WTC11 (cell line): ENCODE measurements at regions not wholly inside any gene's neighbourhood (a gene's known extent, or its start where the extent isn't known, plus 50 kb on each side); places are given as distances from the start of the nearest gene placed in this dataset.

Source experiments
- ATAC-seq: fragments of 200-7000 bp; cut with Tn5 transposase; 2 replicates; pipeline ENCODE4 v1.10.0; 2021; ENCODE audit warnings: mild to moderate bottlenecking, moderate library complexity
- CTCF ChIA-PET: fragments of 300-600 bp; sonication (Branson Sonifier 250); formaldehyde crosslinking; loops from one replicate; lab custom pipeline; 2021; ENCODE audit warnings: antibody characterized with exemption; lab: Charles Lee
- POLR2A ChIA-PET: fragments of 350-600 bp; sonication (Branson Sonifier 250); formaldehyde crosslinking; loops from one replicate; lab custom pipeline; 2021; ENCODE audit warnings: antibody characterized with exemption; lab: Charles Lee
- DNase-seq: peaks from one replicate; pipeline ENCODE4 v3.0.0; 2021; ENCODE audit warnings: low spot score
- H3K27ac Mint-ChIP-seq: 2 replicates; pipeline ENCODE4 v1.8.0; 2021; ENCODE audit warnings: mixed read lengths
- H3K27me3 Mint-ChIP-seq: 2 replicates; pipeline ENCODE4 v1.8.0; 2021; ENCODE audit warnings: low read depth, mild to moderate bottlenecking, moderate library complexity, mixed read lengths
- H3K36me3 Mint-ChIP-seq: 2 replicates; pipeline ENCODE4 v1.8.0; 2021; ENCODE audit warnings: mixed read lengths
- H3K4me1 Mint-ChIP-seq: 2 replicates; pipeline ENCODE4 v1.8.0; 2022; ENCODE audit warnings: mixed read lengths
- H3K4me3 Mint-ChIP-seq: 2 replicates; pipeline ENCODE4 v1.8.0; 2021; ENCODE audit warnings: mild to moderate bottlenecking, moderate library complexity, mixed read lengths
- H3K9me3 Mint-ChIP-seq: 2 replicates; pipeline ENCODE4 v1.8.0; 2021; ENCODE audit warnings: mixed read lengths
- CREB1 ChIP-seq: sonication (generic); formaldehyde crosslinking; IDR thresholded peaks from 2 replicates; pipeline ENCODE4 v1.8.0; 2023; ENCODE audit warnings: mild to moderate bottlenecking, missing genetic modification reagents
- EMX1 ChIP-seq: fragments of 250-450 bp; sonication (Bioruptor Pico); IDR thresholded peaks from 2 replicates; pipeline ENCODE4 v1.8.0; 2021; ENCODE audit warnings: mild to moderate bottlenecking
- ETV6 ChIP-seq: sonication (generic); formaldehyde crosslinking; IDR thresholded peaks from 2 replicates; pipeline ENCODE4 v1.8.1; 2022; ENCODE audit warnings: mild to moderate bottlenecking, missing genetic modification reagents
- GABPB1 ChIP-seq: sonication (generic); formaldehyde crosslinking; IDR thresholded peaks from 2 replicates; pipeline ENCODE4 v1.8.1; 2023; ENCODE audit warnings: mild to moderate bottlenecking, missing genetic modification reagents
- JAZF1 ChIP-seq: fragments of 250-450 bp; sonication (Bioruptor Pico); IDR thresholded peaks from 2 replicates; pipeline ENCODE4 v1.9.0; 2021; ENCODE audit warnings: moderate library complexity, mild to moderate bottlenecking, inconsistent platforms
- OVOL2 ChIP-seq: fragments of 250-450 bp; sonication (Bioruptor Pico); IDR thresholded peaks from 2 replicates; pipeline ENCODE4 v1.9.0; 2021; ENCODE audit warnings: mild to moderate bottlenecking, borderline replicate concordance
- TEAD4 ChIP-seq: sonication (generic); formaldehyde crosslinking; IDR thresholded peaks from 2 replicates; pipeline ENCODE4 v1.8.0; 2022; ENCODE audit warnings: mild to moderate bottlenecking, missing genetic modification reagents
- ZNF232 ChIP-seq: sonication (generic); formaldehyde crosslinking; IDR thresholded peaks from 2 replicates; pipeline ENCODE4 v1.8.0; 2022; ENCODE audit warnings: mild to moderate bottlenecking, missing genetic modification reagents
- ZNF396 ChIP-seq: fragments of 250-450 bp; sonication (Bioruptor Pico); IDR thresholded peaks from 2 replicates; pipeline ENCODE4 v1.8.0; 2021; ENCODE audit warnings: mild to moderate bottlenecking, moderate library complexity, borderline replicate concordance
- ZNF423 ChIP-seq: fragments of 250-450 bp; sonication (Bioruptor Pico); IDR thresholded peaks from 2 replicates; pipeline ENCODE4 v2.1.2; 2022; ENCODE audit warnings: mild to moderate bottlenecking, moderate library complexity
- TF ChIP-seq, protein P1 (sequence below): fragments of 250-450 bp; sonication (Bioruptor Pico); IDR thresholded peaks from 2 replicates; pipeline ENCODE4 v1.8.0; 2021; ENCODE audit warnings: mild to moderate bottlenecking
- TF ChIP-seq, protein P2 (sequence below): sonication (generic); formaldehyde crosslinking; IDR thresholded peaks from 2 replicates; pipeline ENCODE4 v1.8.0; 2023; ENCODE audit warnings: missing genetic modification reagents, mild to moderate bottlenecking, borderline replicate concordance
- TF ChIP-seq, protein P3 (sequence below): sonication (generic); formaldehyde crosslinking; IDR thresholded peaks from 2 replicates; pipeline ENCODE4 v1.8.0; 2022; ENCODE audit warnings: mild to moderate bottlenecking, missing genetic modification reagents
- TF ChIP-seq, protein P4 (sequence below): sonication (generic); formaldehyde crosslinking; IDR thresholded peaks from 2 replicates; pipeline ENCODE4 v1.8.1; 2022; ENCODE audit warnings: mild to moderate bottlenecking, moderate library complexity, missing genetic modification reagents
- TF ChIP-seq, protein P5 (sequence below): sonication (generic); formaldehyde crosslinking; IDR thresholded peaks from 2 replicates; pipeline ENCODE4 v1.8.1; 2023; ENCODE audit warnings: mild to moderate bottlenecking, missing genetic modification reagents, moderate library complexity
- TF ChIP-seq, protein P6 (sequence below): sonication (generic); formaldehyde crosslinking; IDR thresholded peaks from 2 replicates; pipeline ENCODE4 v1.8.1; 2022; ENCODE audit warnings: missing genetic modification reagents, borderline replicate concordance
- TF ChIP-seq, protein P7 (sequence below): sonication (generic); formaldehyde crosslinking; IDR thresholded peaks from 2 replicates; pipeline ENCODE4 v1.8.1; 2022; ENCODE audit warnings: low read depth, mild to moderate bottlenecking, moderate library complexity, missing genetic modification reagents, borderline replicate concordance
- TF ChIP-seq, protein P8 (sequence below): sonication (generic); formaldehyde crosslinking; conservative IDR thresholded peaks from 2 replicates; pipeline ENCODE4 v1.8.1; 2023; ENCODE audit warnings: mild to moderate bottlenecking, low read depth, missing genetic modification reagents, moderate library complexity
- TF ChIP-seq, protein P9 (sequence below): sonication (generic); formaldehyde crosslinking; conservative IDR thresholded peaks from 2 replicates; pipeline ENCODE4 v1.8.1; 2022; ENCODE audit warnings: mild to moderate bottlenecking, missing genetic modification reagents

DNA sequence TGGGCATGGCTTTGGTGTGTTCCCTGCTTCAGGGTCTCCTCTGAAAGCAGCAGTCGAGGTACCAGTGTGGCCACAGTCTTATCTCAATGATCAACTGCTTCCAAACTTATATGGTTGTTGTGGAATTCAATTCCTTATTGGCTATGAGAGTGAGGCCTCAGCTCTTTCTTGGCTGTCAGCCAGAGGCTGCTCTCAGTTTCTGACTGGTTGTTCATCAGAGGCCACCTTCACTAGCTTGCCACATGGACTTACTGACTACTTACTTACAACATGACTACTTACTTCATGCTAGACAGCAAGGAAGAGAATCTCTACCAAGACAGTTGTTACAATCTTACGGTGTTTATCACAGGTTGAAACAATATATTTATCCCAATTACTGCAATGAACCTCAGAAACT, 789.2 kb downstream of the DIPK2A start:
- no peaks in the 10 kb centered on the region for H3K27me3 Mint-ChIP-seq
- H3K4me3 Mint-ChIP-seq, result no peak overlapping the region
- CTCF ChIA-PET, result no interaction called here
- TF ChIP-seq, protein P1, sequence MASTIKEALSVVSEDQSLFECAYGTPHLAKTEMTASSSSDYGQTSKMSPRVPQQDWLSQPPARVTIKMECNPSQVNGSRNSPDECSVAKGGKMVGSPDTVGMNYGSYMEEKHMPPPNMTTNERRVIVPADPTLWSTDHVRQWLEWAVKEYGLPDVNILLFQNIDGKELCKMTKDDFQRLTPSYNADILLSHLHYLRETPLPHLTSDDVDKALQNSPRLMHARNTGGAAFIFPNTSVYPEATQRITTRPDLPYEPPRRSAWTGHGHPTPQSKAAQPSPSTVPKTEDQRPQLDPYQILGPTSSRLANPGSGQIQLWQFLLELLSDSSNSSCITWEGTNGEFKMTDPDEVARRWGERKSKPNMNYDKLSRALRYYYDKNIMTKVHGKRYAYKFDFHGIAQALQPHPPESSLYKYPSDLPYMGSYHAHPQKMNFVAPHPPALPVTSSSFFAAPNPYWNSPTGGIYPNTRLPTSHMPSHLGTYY, result no peak
- TF ChIP-seq, protein P2, sequence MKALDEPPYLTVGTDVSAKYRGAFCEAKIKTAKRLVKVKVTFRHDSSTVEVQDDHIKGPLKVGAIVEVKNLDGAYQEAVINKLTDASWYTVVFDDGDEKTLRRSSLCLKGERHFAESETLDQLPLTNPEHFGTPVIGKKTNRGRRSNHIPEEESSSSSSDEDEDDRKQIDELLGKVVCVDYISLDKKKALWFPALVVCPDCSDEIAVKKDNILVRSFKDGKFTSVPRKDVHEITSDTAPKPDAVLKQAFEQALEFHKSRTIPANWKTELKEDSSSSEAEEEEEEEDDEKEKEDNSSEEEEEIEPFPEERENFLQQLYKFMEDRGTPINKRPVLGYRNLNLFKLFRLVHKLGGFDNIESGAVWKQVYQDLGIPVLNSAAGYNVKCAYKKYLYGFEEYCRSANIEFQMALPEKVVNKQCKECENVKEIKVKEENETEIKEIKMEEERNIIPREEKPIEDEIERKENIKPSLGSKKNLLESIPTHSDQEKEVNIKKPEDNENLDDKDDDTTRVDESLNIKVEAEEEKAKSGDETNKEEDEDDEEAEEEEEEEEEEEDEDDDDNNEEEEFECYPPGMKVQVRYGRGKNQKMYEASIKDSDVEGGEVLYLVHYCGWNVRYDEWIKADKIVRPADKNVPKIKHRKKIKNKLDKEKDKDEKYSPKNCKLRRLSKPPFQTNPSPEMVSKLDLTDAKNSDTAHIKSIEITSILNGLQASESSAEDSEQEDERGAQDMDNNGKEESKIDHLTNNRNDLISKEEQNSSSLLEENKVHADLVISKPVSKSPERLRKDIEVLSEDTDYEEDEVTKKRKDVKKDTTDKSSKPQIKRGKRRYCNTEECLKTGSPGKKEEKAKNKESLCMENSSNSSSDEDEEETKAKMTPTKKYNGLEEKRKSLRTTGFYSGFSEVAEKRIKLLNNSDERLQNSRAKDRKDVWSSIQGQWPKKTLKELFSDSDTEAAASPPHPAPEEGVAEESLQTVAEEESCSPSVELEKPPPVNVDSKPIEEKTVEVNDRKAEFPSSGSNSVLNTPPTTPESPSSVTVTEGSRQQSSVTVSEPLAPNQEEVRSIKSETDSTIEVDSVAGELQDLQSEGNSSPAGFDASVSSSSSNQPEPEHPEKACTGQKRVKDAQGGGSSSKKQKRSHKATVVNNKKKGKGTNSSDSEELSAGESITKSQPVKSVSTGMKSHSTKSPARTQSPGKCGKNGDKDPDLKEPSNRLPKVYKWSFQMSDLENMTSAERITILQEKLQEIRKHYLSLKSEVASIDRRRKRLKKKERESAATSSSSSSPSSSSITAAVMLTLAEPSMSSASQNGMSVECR (CRISPR knock-in tag), result no peak
- TF ChIP-seq ZNF396 (no peak), ETV6 (CRISPR knock-in tag) (no peak), EMX1 (CRISPR knock-in tag) (no peak), OVOL2 (CRISPR knock-in tag) (no peak), TEAD4 (CRISPR knock-in tag) (no peak), ZNF423 (CRISPR knock-in tag) (no peak), JAZF1 (CRISPR knock-in tag) (no peak), CREB1 (CRISPR knock-in tag) (no peak), ZNF232 (CRISPR knock-in tag) (no peak), GABPB1 (CRISPR knock-in tag) (no peak)
- TF ChIP-seq, protein P3, sequence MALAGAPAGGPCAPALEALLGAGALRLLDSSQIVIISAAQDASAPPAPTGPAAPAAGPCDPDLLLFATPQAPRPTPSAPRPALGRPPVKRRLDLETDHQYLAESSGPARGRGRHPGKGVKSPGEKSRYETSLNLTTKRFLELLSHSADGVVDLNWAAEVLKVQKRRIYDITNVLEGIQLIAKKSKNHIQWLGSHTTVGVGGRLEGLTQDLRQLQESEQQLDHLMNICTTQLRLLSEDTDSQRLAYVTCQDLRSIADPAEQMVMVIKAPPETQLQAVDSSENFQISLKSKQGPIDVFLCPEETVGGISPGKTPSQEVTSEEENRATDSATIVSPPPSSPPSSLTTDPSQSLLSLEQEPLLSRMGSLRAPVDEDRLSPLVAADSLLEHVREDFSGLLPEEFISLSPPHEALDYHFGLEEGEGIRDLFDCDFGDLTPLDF (CRISPR knock-in tag), result no peak
- TF ChIP-seq, protein P4, sequence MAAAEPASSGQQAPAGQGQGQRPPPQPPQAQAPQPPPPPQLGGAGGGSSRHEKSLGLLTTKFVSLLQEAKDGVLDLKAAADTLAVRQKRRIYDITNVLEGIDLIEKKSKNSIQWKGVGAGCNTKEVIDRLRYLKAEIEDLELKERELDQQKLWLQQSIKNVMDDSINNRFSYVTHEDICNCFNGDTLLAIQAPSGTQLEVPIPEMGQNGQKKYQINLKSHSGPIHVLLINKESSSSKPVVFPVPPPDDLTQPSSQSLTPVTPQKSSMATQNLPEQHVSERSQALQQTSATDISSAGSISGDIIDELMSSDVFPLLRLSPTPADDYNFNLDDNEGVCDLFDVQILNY (CRISPR knock-in tag), result no peak
- TF ChIP-seq, protein P5, sequence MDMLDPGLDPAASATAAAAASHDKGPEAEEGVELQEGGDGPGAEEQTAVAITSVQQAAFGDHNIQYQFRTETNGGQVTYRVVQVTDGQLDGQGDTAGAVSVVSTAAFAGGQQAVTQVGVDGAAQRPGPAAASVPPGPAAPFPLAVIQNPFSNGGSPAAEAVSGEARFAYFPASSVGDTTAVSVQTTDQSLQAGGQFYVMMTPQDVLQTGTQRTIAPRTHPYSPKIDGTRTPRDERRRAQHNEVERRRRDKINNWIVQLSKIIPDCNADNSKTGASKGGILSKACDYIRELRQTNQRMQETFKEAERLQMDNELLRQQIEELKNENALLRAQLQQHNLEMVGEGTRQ (CRISPR knock-in tag), result no peak
- TF ChIP-seq, protein P6, sequence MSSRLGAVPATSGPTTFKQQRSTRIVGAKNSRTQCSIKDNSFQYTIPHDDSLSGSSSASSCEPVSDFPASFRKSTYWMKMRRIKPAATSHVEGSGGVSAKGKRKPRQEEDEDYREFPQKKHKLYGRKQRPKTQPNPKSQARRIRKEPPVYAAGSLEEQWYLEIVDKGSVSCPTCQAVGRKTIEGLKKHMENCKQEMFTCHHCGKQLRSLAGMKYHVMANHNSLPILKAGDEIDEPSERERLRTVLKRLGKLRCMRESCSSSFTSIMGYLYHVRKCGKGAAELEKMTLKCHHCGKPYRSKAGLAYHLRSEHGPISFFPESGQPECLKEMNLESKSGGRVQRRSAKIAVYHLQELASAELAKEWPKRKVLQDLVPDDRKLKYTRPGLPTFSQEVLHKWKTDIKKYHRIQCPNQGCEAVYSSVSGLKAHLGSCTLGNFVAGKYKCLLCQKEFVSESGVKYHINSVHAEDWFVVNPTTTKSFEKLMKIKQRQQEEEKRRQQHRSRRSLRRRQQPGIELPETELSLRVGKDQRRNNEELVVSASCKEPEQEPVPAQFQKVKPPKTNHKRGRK (CRISPR knock-in tag), result no peak
- TF ChIP-seq, protein P7, sequence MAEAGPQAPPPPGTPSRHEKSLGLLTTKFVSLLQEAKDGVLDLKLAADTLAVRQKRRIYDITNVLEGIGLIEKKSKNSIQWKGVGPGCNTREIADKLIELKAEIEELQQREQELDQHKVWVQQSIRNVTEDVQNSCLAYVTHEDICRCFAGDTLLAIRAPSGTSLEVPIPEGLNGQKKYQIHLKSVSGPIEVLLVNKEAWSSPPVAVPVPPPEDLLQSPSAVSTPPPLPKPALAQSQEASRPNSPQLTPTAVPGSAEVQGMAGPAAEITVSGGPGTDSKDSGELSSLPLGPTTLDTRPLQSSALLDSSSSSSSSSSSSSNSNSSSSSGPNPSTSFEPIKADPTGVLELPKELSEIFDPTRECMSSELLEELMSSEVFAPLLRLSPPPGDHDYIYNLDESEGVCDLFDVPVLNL (CRISPR knock-in tag), result no peak
- TF ChIP-seq, protein P8, sequence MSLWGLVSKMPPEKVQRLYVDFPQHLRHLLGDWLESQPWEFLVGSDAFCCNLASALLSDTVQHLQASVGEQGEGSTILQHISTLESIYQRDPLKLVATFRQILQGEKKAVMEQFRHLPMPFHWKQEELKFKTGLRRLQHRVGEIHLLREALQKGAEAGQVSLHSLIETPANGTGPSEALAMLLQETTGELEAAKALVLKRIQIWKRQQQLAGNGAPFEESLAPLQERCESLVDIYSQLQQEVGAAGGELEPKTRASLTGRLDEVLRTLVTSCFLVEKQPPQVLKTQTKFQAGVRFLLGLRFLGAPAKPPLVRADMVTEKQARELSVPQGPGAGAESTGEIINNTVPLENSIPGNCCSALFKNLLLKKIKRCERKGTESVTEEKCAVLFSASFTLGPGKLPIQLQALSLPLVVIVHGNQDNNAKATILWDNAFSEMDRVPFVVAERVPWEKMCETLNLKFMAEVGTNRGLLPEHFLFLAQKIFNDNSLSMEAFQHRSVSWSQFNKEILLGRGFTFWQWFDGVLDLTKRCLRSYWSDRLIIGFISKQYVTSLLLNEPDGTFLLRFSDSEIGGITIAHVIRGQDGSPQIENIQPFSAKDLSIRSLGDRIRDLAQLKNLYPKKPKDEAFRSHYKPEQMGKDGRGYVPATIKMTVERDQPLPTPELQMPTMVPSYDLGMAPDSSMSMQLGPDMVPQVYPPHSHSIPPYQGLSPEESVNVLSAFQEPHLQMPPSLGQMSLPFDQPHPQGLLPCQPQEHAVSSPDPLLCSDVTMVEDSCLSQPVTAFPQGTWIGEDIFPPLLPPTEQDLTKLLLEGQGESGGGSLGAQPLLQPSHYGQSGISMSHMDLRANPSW (CRISPR knock-in tag), result no peak
- TF ChIP-seq, protein P9, sequence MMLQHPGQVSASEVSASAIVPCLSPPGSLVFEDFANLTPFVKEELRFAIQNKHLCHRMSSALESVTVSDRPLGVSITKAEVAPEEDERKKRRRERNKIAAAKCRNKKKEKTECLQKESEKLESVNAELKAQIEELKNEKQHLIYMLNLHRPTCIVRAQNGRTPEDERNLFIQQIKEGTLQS (CRISPR knock-in tag), result no peak
- ATAC-seq, result no peak
- H3K9me3 Mint-ChIP-seq, result peaks cover 24% of the 10 kb centered on the region
- POLR2A ChIA-PET, result no interaction called here
- no peaks in the 10 kb centered on the region for H3K4me1 Mint-ChIP-seq
- peaks cover 18% of the 10 kb centered on the region for H3K36me3 Mint-ChIP-seq
- H3K27ac Mint-ChIP-seq, result no peak overlapping the region
- no peak for DNase-seq
